Right lung (tissue), 2 donors: ENCODE measurements at regions not wholly inside any gene's neighbourhood (a gene's known extent, or its start where the extent isn't known, plus 50 kb on each side); places are given as distances from the start of the nearest gene placed in this dataset.

Experiments used
- DNase-seq, 2 donors: peaks; one replicate each; pipeline ENCODE4 v3.0.0-alpha.2; 2013

- no peak for DNase-seq
These were observed 1091.3 kb downstream of the TBC1D22A start for GRCh38 chr22:47853750-47854149.

GRCh38 chr22:47851586-47851985 lies 1089.1 kb downstream of the TBC1D22A start:
- no peak for DNase-seq

- peak; percentile 7 to 14 for DNase-seq
These were observed 1088.2 kb downstream of the TBC1D22A start for GRCh38 chr22:47850644-47851151.

GRCh38 chr22:47849576-47849975 lies 1087.1 kb downstream of the TBC1D22A start:
- DNase-seq: peak in 1 of 2 donors; percentile 2

GRCh38 chr22:47848184-47848920 lies 1085.9 kb downstream of the TBC1D22A start:
- no peak for DNase-seq

GRCh38 chr22:47847131-47847890 lies 1084.9 kb downstream of the TBC1D22A start:
- no peak for DNase-seq

- DNase-seq: no peak
These were observed 1083.8 kb downstream of the TBC1D22A start for GRCh38 chr22:47846206-47846605.

- DNase-seq: no peak
These were observed 1079.7 kb downstream of the TBC1D22A start for GRCh38 chr22:47842119-47842518.

GRCh38 chr22:47841156-47841555 lies 1078.7 kb downstream of the TBC1D22A start:
- DNase-seq: no peak

GRCh38 chr22:47839595-47840227 lies 1077.3 kb downstream of the TBC1D22A start:
- no peak for DNase-seq

- no peak for DNase-seq
These were observed 1075.3 kb downstream of the TBC1D22A start for GRCh38 chr22:47837703-47838102.

GRCh38 chr22:47836957-47837356 lies 1074.5 kb downstream of the TBC1D22A start:
- DNase-seq: no peak

GRCh38 chr22:47835726-47836125 lies 1073.3 kb downstream of the TBC1D22A start:
- DNase-seq: peak in 1 of 2 donors; percentile 3

- no peak for DNase-seq
These were observed 1063.6 kb downstream of the TBC1D22A start for GRCh38 chr22:47826016-47826415.

- no peak for DNase-seq
These were observed 1060.0 kb downstream of the TBC1D22A start for GRCh38 chr22:47822422-47822821.

GRCh38 chr22:47818496-47818895 lies 1056.0 kb downstream of the TBC1D22A start:
- no peak for DNase-seq

- DNase-seq: no peak
These were observed 1054.9 kb downstream of the TBC1D22A start for GRCh38 chr22:47817380-47817779.

GRCh38 chr22:47816863-47817210 lies 1054.4 kb downstream of the TBC1D22A start:
- DNase-seq: no peak

GRCh38 chr22:47816121-47816862 lies 1053.8 kb downstream of the TBC1D22A start:
- DNase-seq: no peak

- no peak for DNase-seq
These were observed 1052.0 kb downstream of the TBC1D22A start for GRCh38 chr22:47814474-47814873.

GRCh38 chr22:47813661-47814060 lies 1051.2 kb downstream of the TBC1D22A start:
- no peak for DNase-seq

GRCh38 chr22:47811971-47812370 lies 1049.5 kb downstream of the TBC1D22A start:
- DNase-seq: no peak
